WERI-Rb-1 (cell line): ENCODE measurements at regions not wholly inside any gene's neighbourhood (a gene's known extent, or its start where the extent isn't known, plus 50 kb on each side); places are given as distances from the start of the nearest gene placed in this dataset.
"Not testable (repeated sequence)": the region's sequence is repeated elsewhere in the genome, so short reads cannot be mapped to it uniquely, and the experiment has no call there.

Experiments used
- DNase-seq: peaks from one replicate; pipeline ENCODE4 v3.0.0-alpha.2; 2020
- H3K27ac ChIP-seq: fragments of 250-450 bp; sonication (Bioruptor Pico); 2 replicates; pipeline ENCODE4 v1.5.1; 2020; ENCODE audit warnings: mild to moderate bottlenecking, moderate library complexity
- H3K27me3 ChIP-seq: fragments of 250-450 bp; sonication (Bioruptor Pico); 2 replicates; pipeline ENCODE4 v1.5.1; 2021; ENCODE audit warnings: mild to moderate bottlenecking, low read depth, moderate library complexity; ENCODE audit not compliant: insufficient read depth, severe bottlenecking
- H3K36me3 ChIP-seq: fragments of 250-450 bp; sonication (Bioruptor Pico); 2 replicates; pipeline ENCODE4 v1.5.1; 2020; ENCODE audit warnings: mild to moderate bottlenecking, moderate library complexity
- H3K4me3 ChIP-seq: 2 replicates; pipeline ENCODE4 v1.5.1; 2011; ENCODE audit warnings: low read depth, mild to moderate bottlenecking, control low read depth, low read length
- H3K9me3 ChIP-seq: fragments of 250-450 bp; sonication (Bioruptor Pico); 2 replicates; pipeline ENCODE4 v1.5.1; 2021; ENCODE audit warnings: mild to moderate bottlenecking, moderate library complexity; ENCODE audit not compliant: severe bottlenecking
- CTCF ChIP-seq: IDR thresholded peaks from 2 replicates; pipeline ENCODE4 v1.5.1; 2011; ENCODE audit warnings: low read depth, mild to moderate bottlenecking, control low read depth, inconsistent platforms, low read length

- Histone ChIP-seq H3K9me3 (no peaks in the 10 kb centered on the region), H3K27me3 (no peaks in the 10 kb centered on the region), H3K36me3 (no peaks in the 10 kb centered on the region), H3K27ac (no peak overlapping the region), H3K4me3 (no peak overlapping the region)
- no peak for TF ChIP-seq CTCF
- DNase-seq: no peak
These were observed 104.4 kb downstream of the SINHCAF start for GRCh38 chr12:31221551-31221945.

GRCh38 chr12:31222620-31223222, 103.2 kb downstream of the SINHCAF start:
- no peak for DNase-seq
- Histone ChIP-seq H3K9me3 (no peaks in the 10 kb centered on the region), H3K27ac (no peak overlapping the region), H3K4me3 (no peak overlapping the region), H3K36me3 (no peaks in the 10 kb centered on the region), H3K27me3 (no peaks in the 10 kb centered on the region)
- no peak for TF ChIP-seq CTCF

GRCh38 chr12:31223640-31224039, 102.3 kb downstream of the SINHCAF start:
- DNase-seq, H3K4me3 ChIP-seq, H3K9me3 ChIP-seq, H3K36me3 ChIP-seq, H3K27me3 ChIP-seq, H3K27ac ChIP-seq: not testable (repeated sequence)

GRCh38 chr12:31224768-31225448, 101.0 kb downstream of the SINHCAF start:
- Histone ChIP-seq H3K9me3 (no peaks in the 10 kb centered on the region), H3K36me3 (no peaks in the 10 kb centered on the region), H3K27ac (no peak overlapping the region), H3K4me3 (no peak overlapping the region), H3K27me3 (no peaks in the 10 kb centered on the region)
- no peak for DNase-seq
- no peak for TF ChIP-seq CTCF

GRCh38 chr12:31225656-31226535, 100.1 kb downstream of the SINHCAF start:
- Histone ChIP-seq H3K27me3 (no peaks in the 10 kb centered on the region), H3K27ac (peak overlapping the region; percentile 69), H3K9me3 (no peaks in the 10 kb centered on the region), H3K4me3 (no peak overlapping the region), H3K36me3 (no peaks in the 10 kb centered on the region)
- TF ChIP-seq CTCF: no peak
- no peak for DNase-seq

GRCh38 chr12:31226639-31227038, 99.3 kb downstream of the SINHCAF start:
- Histone ChIP-seq H3K4me3 (no peak overlapping the region), H3K27ac (peak overlapping the region; percentile 69), H3K9me3 (peaks cover 7% of the 10 kb centered on the region), H3K36me3 (no peaks in the 10 kb centered on the region), H3K27me3 (no peaks in the 10 kb centered on the region)
- TF ChIP-seq CTCF: no peak
- DNase-seq: peak; percentile 63
